ENCODE measurements at regions not wholly inside any gene's neighbourhood (a gene's known extent, or its start where the extent isn't known, plus 50 kb on each side); places are given as distances from the start of the nearest gene placed in this dataset.

DNA sequence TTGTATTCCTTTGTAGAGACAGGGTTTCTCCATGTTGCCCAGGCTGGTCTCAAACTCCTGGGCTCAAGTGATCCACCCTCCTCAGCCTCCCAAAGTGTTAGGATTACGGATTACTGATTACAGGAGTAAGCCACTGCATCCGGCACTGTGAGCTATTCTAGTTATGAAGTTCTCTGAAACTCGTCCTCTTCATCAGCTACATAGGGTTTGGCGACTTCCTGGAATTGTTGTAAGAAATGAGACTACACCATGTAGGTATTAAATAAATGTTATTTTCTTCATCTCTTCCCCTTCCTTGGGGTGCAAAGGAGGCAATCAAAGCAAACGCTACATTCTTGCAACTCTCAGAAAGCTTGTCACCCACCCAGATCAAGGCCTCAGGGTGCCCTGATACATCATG lies 131.2 kb upstream of the TIAM1 start:
- H3K4me1 Mint-ChIP-seq (ENCODE audit: unreplicated experiment), result peaks cover 35% of the 10 kb centered on the region
- no peaks in the 10 kb centered on the region for H3K27me3 Mint-ChIP-seq

GRCh38 chr21:31473685-31474345 lies 129.8 kb upstream of the TIAM1 start:
- Mint-ChIP-seq H3K4me1 (ENCODE audit: unreplicated experiment) (peaks cover 29% of the 10 kb centered on the region), H3K9me3 (no peaks in the 10 kb centered on the region), H3K36me3 (peaks cover 7% of the 10 kb centered on the region), H3K27me3 (no peaks in the 10 kb centered on the region), H3K27ac (no peak overlapping the region), H3K4me3 (no peak overlapping the region)
- no peak for TF ChIP-seq CTCF (conservative IDR thresholded peaks at IDR 0.05)
- DNase-seq (ENCODE audit: extremely low spot score, unreplicated experiment), result no peak

More for the DNA sequence above, 131.2 kb upstream of the TIAM1 start:
- Mint-ChIP-seq H3K36me3 (peaks cover 7% of the 10 kb centered on the region), H3K27ac (no peak overlapping the region), H3K9me3 (no peaks in the 10 kb centered on the region), H3K4me3 (no peak overlapping the region)
- TF ChIP-seq CTCF (conservative IDR thresholded peaks at IDR 0.05), result no peak
- no peak for DNase-seq (ENCODE audit: extremely low spot score, unreplicated experiment)

- no peak overlapping the region for H3K4me3 Mint-ChIP-seq
- no peaks in the 10 kb centered on the region for H3K27me3 Mint-ChIP-seq
- H3K36me3 Mint-ChIP-seq, result peaks cover 7% of the 10 kb centered on the region
- TF ChIP-seq CTCF (conservative IDR thresholded peaks at IDR 0.05), result no peak
- H3K9me3 Mint-ChIP-seq, result no peaks in the 10 kb centered on the region
- no peak for DNase-seq (ENCODE audit: extremely low spot score, unreplicated experiment)
- no peak overlapping the region for H3K27ac Mint-ChIP-seq
- peaks cover 18% of the 10 kb centered on the region for H3K4me1 Mint-ChIP-seq (ENCODE audit: unreplicated experiment)
These were observed 127.8 kb upstream of the TIAM1 start for GRCh38 chr21:31471865-31472264.

DNA sequence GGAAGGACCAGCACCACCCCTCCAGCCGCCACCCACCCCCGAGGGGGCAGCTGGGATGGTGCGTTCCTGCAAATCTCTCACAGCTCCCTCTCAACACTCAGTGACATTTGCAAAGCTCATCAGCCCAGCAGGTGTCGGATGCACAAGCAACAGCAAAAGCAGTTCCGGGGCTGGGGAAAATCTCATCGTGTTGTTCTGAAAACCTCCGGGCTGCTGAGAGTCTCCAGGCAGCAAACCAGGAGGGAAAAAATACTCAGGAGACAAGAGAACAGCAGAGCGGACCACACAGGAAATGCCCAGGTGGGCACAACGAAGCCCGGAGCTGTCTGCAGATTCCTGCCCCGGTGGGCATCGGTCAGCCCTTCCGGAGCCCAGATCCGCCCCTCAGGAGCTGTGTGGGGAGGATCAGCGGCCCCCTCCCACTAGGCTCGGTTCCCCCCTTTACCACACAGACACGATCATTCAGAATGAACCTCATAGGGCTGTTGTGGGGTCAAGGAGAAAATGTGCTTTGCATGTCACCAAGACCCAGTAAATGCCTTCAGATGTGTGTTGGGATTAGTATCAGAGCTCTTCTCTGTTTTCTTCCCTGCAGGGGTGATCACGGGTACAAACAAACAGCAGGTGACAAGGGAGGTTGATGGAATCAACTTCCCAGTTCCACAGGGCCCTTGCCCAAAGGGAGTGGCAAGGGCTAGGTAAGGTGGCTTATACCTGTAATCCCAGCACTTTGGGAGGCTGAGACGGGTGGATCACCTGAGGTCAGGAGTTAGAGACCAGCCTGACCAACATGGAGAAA lies 127.0 kb upstream of the TIAM1 start:
- Mint-ChIP-seq H3K27ac (no peak overlapping the region), H3K4me3 (no peak overlapping the region), H3K9me3 (no peaks in the 10 kb centered on the region), H3K36me3 (peaks cover 7% of the 10 kb centered on the region), H3K4me1 (ENCODE audit: unreplicated experiment) (peaks cover 11% of the 10 kb centered on the region), H3K27me3 (no peaks in the 10 kb centered on the region)
- DNase-seq (ENCODE audit: extremely low spot score, unreplicated experiment), result no peak
- TF ChIP-seq CTCF (conservative IDR thresholded peaks at IDR 0.05), result no peak

DNA sequence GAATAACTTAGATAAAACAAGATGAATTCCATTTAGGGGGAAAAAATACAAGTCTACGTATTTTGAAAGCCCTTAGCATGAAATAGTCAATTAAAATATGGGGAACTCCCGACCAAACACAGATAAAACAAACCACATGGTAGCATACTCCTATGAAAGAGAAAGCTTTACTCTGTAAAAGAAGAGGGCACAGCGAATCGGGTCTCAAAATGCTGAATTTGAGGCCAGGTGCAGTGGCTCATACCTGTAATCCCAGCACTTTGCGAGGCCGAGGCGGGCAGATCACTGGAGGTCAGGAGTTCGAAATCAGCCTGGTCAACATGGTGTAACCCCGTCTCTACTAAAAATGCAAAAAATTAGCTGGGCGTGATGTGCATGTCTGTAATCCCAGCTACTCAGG lies 116.9 kb upstream of the TIAM1 start:
- DNase-seq (ENCODE audit: extremely low spot score, unreplicated experiment), result no peak
- Mint-ChIP-seq H3K4me3 (no peak overlapping the region), H3K9me3 (no peaks in the 10 kb centered on the region), H3K27me3 (no peaks in the 10 kb centered on the region), H3K4me1 (ENCODE audit: unreplicated experiment) (peaks cover 5% of the 10 kb centered on the region), H3K27ac (no peak overlapping the region), H3K36me3 (peaks cover 9% of the 10 kb centered on the region)
- TF ChIP-seq CTCF (conservative IDR thresholded peaks at IDR 0.05), result no peak

Measured in type B pancreatic cell (in vitro differentiated cells).